HepG2 (cell line): ENCODE measurements at regions not wholly inside any gene's neighbourhood (a gene's known extent, or its start where the extent isn't known, plus 50 kb on each side); places are given as distances from the start of the nearest gene placed in this dataset.

Experiments used
- ATAC-seq: fragments of 200-7000 bp; cut with Tn5 transposase; 3 replicates; pipeline ENCODE4 v1.9.1; 2020; ENCODE audit warnings: mild to moderate bottlenecking, moderate library complexity
- BruUV-seq: library from RNA; stranded (reverse); fragments of 400-500 nt; replicated peaks from 2 replicates; lab custom pipeline; 2021; lab: Mats Ljungman, UMichigan
- CTCF ChIA-PET: fragments of 300-600 bp; formaldehyde crosslinking; extraction: SDS; loops from one replicate; lab custom pipeline; 2021; ENCODE audit warnings: low total read pairs, inconsistent platforms, low intra/inter-chr PET ratio; lab: Yijun Ruan, JAX
- POLR2A ChIA-PET: fragments of 350-600 bp; sonication (Branson Sonifier 250); formaldehyde crosslinking; loops from one replicate; lab custom pipeline; 2020; ENCODE audit warnings: antibody characterized with exemption, inconsistent platforms; lab: Yijun Ruan, JAX
- DNase-seq: peaks from one replicate; pipeline ENCODE4 v3.0.0-alpha.2; 2015; ENCODE audit warnings: low spot score
- FAIRE-seq: peaks from 3 replicates; lab custom pipeline; 2011; peaks lifted over from hg19 to GRCh38; lab: Jason Lieb, UNC
- H2AFZ ChIP-seq: one replicate; pipeline ENCODE4 v1.6.1; 2011; ENCODE audit warnings: low read length, inconsistent platforms
- H3K27ac ChIP-seq: fragments of 300-600 bp; 3 replicates; pipeline ENCODE4 v1.8.0; 2011; ENCODE audit warnings: mixed run types, mild to moderate bottlenecking, mixed read lengths, low read length, inconsistent platforms; ENCODE audit not compliant: insufficient read depth; ENCODE audit errors: extremely low read length
- H3K27me3 ChIP-seq, 2 experiments: fragments of 200-600 bp in 1 of 2; 2 replicates in 1 of 2; 3 replicates in 1 of 2; pipeline versions ENCODE4 v1.6.0 to v1.8.0; 2011; ENCODE audit warnings: low read length in 2 of 2, mild to moderate bottlenecking in 2 of 2, moderate library complexity in 2 of 2, inconsistent platforms in 1 of 2; ENCODE audit not compliant: insufficient read depth in 2 of 2, control insufficient read depth in 1 of 2
- H3K36me3 ChIP-seq, 2 experiments: fragments of 200-600 bp in 1 of 2; replicated peaks in 1 of 2; 2 replicates in 1 of 2; 3 replicates in 1 of 2; pipeline versions ENCODE4 v1.5.1 to v1.8.0; 2011; ENCODE audit warnings: low read length in 2 of 2, inconsistent platforms in 1 of 2; ENCODE audit not compliant: insufficient read depth in 2 of 2, control insufficient read depth in 1 of 2
- H3K4me1 ChIP-seq: 2 replicates; pipeline ENCODE4 v1.5.1; 2012; ENCODE audit warnings: low read length, inconsistent platforms; ENCODE audit not compliant: insufficient read depth
- H3K4me2 ChIP-seq: 2 replicates; pipeline ENCODE4 v1.6.0; 2011; ENCODE audit warnings: low read depth, low read length, inconsistent platforms
- H3K4me3 ChIP-seq, 3 experiments: fragments of 200-600 bp in 1 of 3; sonication (generic), shearing (Covaris generic) in 1 of 3; replicated peaks in 1 of 3; 2 replicates each; pipeline ENCODE4 v1.5.1; 2011 to 2016; ENCODE audit warnings: low read length in 3 of 3, inconsistent platforms in 2 of 3, low read depth in 2 of 3, mild to moderate bottlenecking in 2 of 3, control low read depth in 1 of 3, mixed read lengths in 1 of 3; ENCODE audit not compliant: insufficient read depth in 1 of 3
- H3K79me2 ChIP-seq: one replicate; pipeline ENCODE4 v1.6.1; 2011; ENCODE audit warnings: low read length, inconsistent platforms; ENCODE audit not compliant: insufficient read depth
- H3K9ac ChIP-seq: 2 replicates; pipeline ENCODE4 v1.6.0; 2011; ENCODE audit warnings: mild to moderate bottlenecking, low read depth, low read length, inconsistent platforms; ENCODE audit not compliant: insufficient read depth
- H3K9me3 ChIP-seq: 2 replicates; pipeline ENCODE4 v1.5.1; 2012; ENCODE audit warnings: mild to moderate bottlenecking, low read length
- H4K20me1 ChIP-seq: 2 replicates; pipeline ENCODE4 v1.6.0; 2011; ENCODE audit warnings: inconsistent platforms, mild to moderate bottlenecking, low read length, moderate library complexity; ENCODE audit not compliant: insufficient read depth
- HOXD1 ChIP-seq: sonication (generic); formaldehyde crosslinking; IDR thresholded peaks from 2 replicates; pipeline ENCODE4 v1.5.0; 2020; ENCODE audit warnings: missing genetic modification reagents
- KDM6A ChIP-seq: IDR thresholded peaks from 2 replicates; pipeline ENCODE4 v1.6.1; 2016; ENCODE audit warnings: low read depth
- NFAT5 ChIP-seq: sonication (generic); formaldehyde crosslinking; IDR thresholded peaks from 2 replicates; pipeline ENCODE4 v1.4.0; 2020; ENCODE audit warnings: missing genetic modification reagents
- SNAPC2 ChIP-seq: sonication (generic); formaldehyde crosslinking; IDR thresholded peaks from 2 replicates; pipeline ENCODE4 v1.8.1; 2022; ENCODE audit warnings: mild to moderate bottlenecking, missing genetic modification reagents
- ZNF251 ChIP-seq: sonication (generic); formaldehyde crosslinking; IDR thresholded peaks from 2 replicates; pipeline ENCODE4 v1.9.0; 2021; ENCODE audit warnings: mild to moderate bottlenecking, missing genetic modification reagents
- ZNF512 ChIP-seq: sonication (generic); formaldehyde crosslinking; IDR thresholded peaks from 2 replicates; pipeline ENCODE4 v1.4.0; 2020; ENCODE audit warnings: mild to moderate bottlenecking, missing genetic modification reagents
- WGBS: methylation state at CpG from one replicate; pipeline ENCODE4 v1.1.6; 2017; ENCODE audit warnings: low lambda C conversion rate; 5-methylcytosine and 5-hydroxymethylcytosine counted together
- in situ Hi-C: cut with HindIII; loops from 2 replicates; pipeline ENCODE4 v1.10.0; 2017; ENCODE audit warnings: low pct_unique_long_range_greater_than_20kb; ENCODE audit not compliant: extremely low pct_ligation_motif_present
- intact Hi-C: fragments of 100-400 bp; cut with micrococcal nuclease; formaldehyde crosslinking; loops from one replicate; pipeline ENCODE4 v1.10.0; 2022; ENCODE audit not compliant: unreplicated experiment
- TF ChIP-seq, protein P1 (sequence below): sonication (generic); IDR thresholded peaks from 2 replicates; pipeline ENCODE4 v1.6.1; 2016; ENCODE audit warnings: low read depth, borderline replicate concordance

DNA sequence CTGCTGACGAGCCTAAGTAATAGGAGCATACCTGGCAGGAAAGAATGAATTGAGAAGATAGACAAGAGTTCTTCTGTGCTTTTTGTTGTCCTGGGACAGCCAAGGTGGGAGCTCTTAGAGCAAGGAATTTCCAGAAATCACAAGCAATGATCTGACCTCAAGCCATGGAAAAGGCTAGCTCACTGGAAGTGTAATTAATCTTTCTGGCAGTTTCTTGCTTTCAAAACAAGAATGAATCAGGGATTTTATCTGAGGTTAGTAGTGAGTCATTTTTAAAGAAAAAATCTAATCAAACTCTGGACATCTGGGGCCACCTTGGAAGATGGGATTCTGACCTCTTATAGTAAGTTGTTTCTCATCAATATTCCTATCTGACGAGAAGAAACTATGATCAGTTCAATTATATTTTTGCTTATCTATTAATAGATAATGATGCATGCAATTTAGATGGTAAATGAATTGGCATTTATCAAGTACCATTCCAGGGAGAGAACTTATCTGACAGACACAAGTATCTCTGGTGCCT lies 98.0 kb downstream of the ADCYAP1 start:
- H3K9me3 ChIP-seq, result no peaks in the 10 kb centered on the region
- no TSS peak for BruUV-seq
- ChIA-PET POLR2A (no interaction called here), CTCF (no interaction called here)
- no peaks in the 10 kb centered on the region for H3K79me2 ChIP-seq
- no peak overlapping the region for H3K9ac ChIP-seq
- in situ Hi-C loops (no loop called here), intact Hi-C loops (no loop called here)
- 0% methylated on average over 2 of the region's 2 CpGs for WGBS
- H3K27ac ChIP-seq, result no peak overlapping the region
- H3K4me3 ChIP-seq, result no peak overlapping the region
- no peak overlapping the region for H2AFZ ChIP-seq
- H3K36me3 ChIP-seq, result no peaks in the 10 kb centered on the region
- FAIRE-seq, result no peak
- no peak for ATAC-seq
- no peaks in the 10 kb centered on the region; a peak in 1 of 5 replicates for H3K27me3 ChIP-seq
- H3K4me2 ChIP-seq, result no peak overlapping the region
- TF ChIP-seq HOXD1, result no peak
- TF ChIP-seq, protein P1, sequence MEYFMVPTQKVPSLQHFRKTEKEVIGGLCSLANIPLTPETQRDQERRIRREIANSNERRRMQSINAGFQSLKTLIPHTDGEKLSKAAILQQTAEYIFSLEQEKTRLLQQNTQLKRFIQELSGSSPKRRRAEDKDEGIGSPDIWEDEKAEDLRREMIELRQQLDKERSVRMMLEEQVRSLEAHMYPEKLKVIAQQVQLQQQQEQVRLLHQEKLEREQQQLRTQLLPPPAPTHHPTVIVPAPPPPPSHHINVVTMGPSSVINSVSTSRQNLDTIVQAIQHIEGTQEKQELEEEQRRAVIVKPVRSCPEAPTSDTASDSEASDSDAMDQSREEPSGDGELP, result no peak
- TF ChIP-seq ZNF512 (CRISPR knock-in tag), result no peak
- TF ChIP-seq ZNF251 (CRISPR knock-in tag), result no peak
- no peak for TF ChIP-seq SNAPC2 (CRISPR knock-in tag)
- TF ChIP-seq KDM6A (CRISPR knock-in tag), result no peak
- TF ChIP-seq NFAT5 (CRISPR knock-in tag), result no peak
- DNase-seq, result no peak
- H4K20me1 ChIP-seq, result no peaks in the 10 kb centered on the region
- H3K4me1 ChIP-seq, result no peaks in the 10 kb centered on the region
